B cell (primary cell): ENCODE measurements at regions not wholly inside any gene's neighbourhood (a gene's known extent, or its start where the extent isn't known, plus 50 kb on each side); places are given as distances from the start of the nearest gene placed in this dataset.
"Not testable (repeated sequence)": the region's sequence is repeated elsewhere in the genome, so short reads cannot be mapped to it uniquely, and the experiment has no call there.

Source experiments
- ATAC-seq: fragments of 200-7000 bp; cut with Tn5 transposase; one replicate; pipeline ENCODE4 v1.10.0; 2021; ENCODE audit warnings: low read depth, mild to moderate bottlenecking, moderate number of reproducible peaks, moderate library complexity
- CTCF ChIA-PET: fragments of 350-600 bp; sonication (Branson Sonifier 250); formaldehyde crosslinking; loops from one replicate; lab custom pipeline; 2021; ENCODE audit warnings: antibody characterized with exemption, inconsistent platforms; lab: Charles Lee
- POLR2A ChIA-PET: fragments of 350-600 bp; sonication (Branson Sonifier 250); formaldehyde crosslinking; loops from one replicate; lab custom pipeline; 2021; ENCODE audit warnings: antibody characterized with exemption; lab: Charles Lee
- DNase-seq: peaks from one replicate; pipeline ENCODE4 v3.0.0; 2013
- H2AFZ ChIP-seq: 2 replicates; pipeline ENCODE4 v1.6.1; 2012; ENCODE audit warnings: mild to moderate bottlenecking, low read depth, low read length; ENCODE audit not compliant: insufficient read depth, poor library complexity, severe bottlenecking
- H3K27ac ChIP-seq, 2 donors: 1 replicate in 1 of 2; 2 replicates in 1 of 2; pipeline ENCODE4 v1.5.1; 2012 to 2013; ENCODE audit warnings: low read length in 2 of 2, mild to moderate bottlenecking in 2 of 2, moderate library complexity in 1 of 2
- H3K27me3 ChIP-seq, 4 experiments: fragments of 200-600 bp in 1 of 4; sonication (generic) in 1 of 4; replicated peaks in 1 of 4; 1 replicate in 2 of 4; 2 replicates in 2 of 4; pipeline versions ENCODE4 v1.6.1 to v1.7.0; 2013 to 2016; ENCODE audit warnings: low read length in 3 of 4, mild to moderate bottlenecking in 2 of 4, mixed read lengths in 1 of 4, moderate library complexity in 1 of 4; ENCODE audit not compliant: insufficient read depth in 4 of 4, control insufficient read depth in 3 of 4; ENCODE audit errors: control extremely low read depth in 1 of 4
- H3K36me3 ChIP-seq, 2 experiments: replicated peaks in 1 of 2; 1 replicate in 1 of 2; 2 replicates in 1 of 2; pipeline versions ENCODE4 v1.6.1 to v1.7.1; 2013; ENCODE audit warnings: low read length in 1 of 2; ENCODE audit not compliant: insufficient read depth in 2 of 2, control insufficient read depth in 1 of 2; ENCODE audit errors: control extremely low read depth in 1 of 2, extremely low read depth in 1 of 2
- H3K4me1 ChIP-seq, 2 donors: fragments of 200-600 bp in 1 of 2; sonication (generic) in 1 of 2; 1 replicate in 1 of 2; 2 replicates in 1 of 2; pipeline versions ENCODE4 v1.5.1 to v1.6.1; 2013 to 2017; ENCODE audit warnings: low read length in 2 of 2; ENCODE audit not compliant: control insufficient read depth in 2 of 2, insufficient read depth in 2 of 2
- H3K4me2 ChIP-seq: replicated peaks from 2 replicates; pipeline ENCODE3; 2012; ENCODE audit warnings: mild to moderate bottlenecking, low read depth, low read length; ENCODE audit not compliant: poor library complexity, severe bottlenecking
- H3K4me3 ChIP-seq, 5 experiments: fragments of 200-600 bp in 1 of 5; sonication (generic) in 1 of 5; 1 replicate in 3 of 5; 2 replicates in 2 of 5; pipeline versions ENCODE4 v1.5.1 to v1.7.0; 2011 to 2016; ENCODE audit warnings: low read length in 4 of 5, mild to moderate bottlenecking in 4 of 5, low read depth in 2 of 5, control low read depth in 1 of 5, moderate library complexity in 1 of 5; ENCODE audit not compliant: insufficient read depth in 1 of 5; ENCODE audit errors: control extremely low read depth in 1 of 5, extremely low read depth in 1 of 5
- H3K79me2 ChIP-seq: fragments of 200-600 bp; sonication (generic); one replicate; pipeline ENCODE4 v1.6.0; 2016; ENCODE audit warnings: low read length; ENCODE audit not compliant: control insufficient read depth, insufficient read depth
- H3K9ac ChIP-seq: fragments of 200-600 bp; sonication (generic); 2 replicates; pipeline ENCODE4 v1.6.1; 2017; ENCODE audit warnings: mild to moderate bottlenecking, low read length, moderate library complexity
- H3K9me3 ChIP-seq, 3 donors: one replicate each; pipeline versions ENCODE4 v1.6.1 to v1.7.1; 2013; ENCODE audit warnings: low read length in 2 of 3; ENCODE audit not compliant: control insufficient read depth in 2 of 3, insufficient read depth in 1 of 3; ENCODE audit errors: control extremely low read depth in 1 of 3
- H4K20me1 ChIP-seq: 2 replicates; pipeline ENCODE4 v1.6.0; 2012; ENCODE audit warnings: mild to moderate bottlenecking, low read length; ENCODE audit not compliant: insufficient read depth, control insufficient read depth, poor library complexity, severe bottlenecking
- H3K27ac Mint-ChIP-seq: one replicate; pipeline ENCODE4 v1.8.0; 2021; ENCODE audit warnings: mixed read lengths
- H3K27me3 Mint-ChIP-seq: one replicate; pipeline ENCODE4 v1.8.0; 2021; ENCODE audit warnings: mixed read lengths
- H3K4me1 Mint-ChIP-seq: one replicate; pipeline ENCODE4 v1.8.0; 2021; ENCODE audit warnings: mixed read lengths
- H3K4me3 Mint-ChIP-seq: one replicate; pipeline ENCODE4 v1.8.0; 2021; ENCODE audit warnings: mixed read lengths
- H3K9me3 Mint-ChIP-seq: one replicate; pipeline ENCODE4 v1.8.0; 2022; ENCODE audit warnings: mixed read lengths; ENCODE audit not compliant: insufficient read depth
- EZH2 ChIP-seq: IDR thresholded peaks from 2 replicates; pipeline ENCODE4 v1.6.1; 2012; ENCODE audit warnings: borderline replicate concordance, low read depth, mild to moderate bottlenecking, moderate library complexity, low read length; ENCODE audit not compliant: insufficient read depth, poor library complexity, severe bottlenecking
- WGBS: methylation state at CpG from one replicate; pipeline ENCODE4 v1.1.5; 2013; ENCODE audit warnings: missing lambda C conversion rate; ENCODE audit not compliant: insufficient coverage; 5-methylcytosine and 5-hydroxymethylcytosine counted together
- intact Hi-C: fragments of 100-400 bp; cut with micrococcal nuclease; formaldehyde crosslinking; loops from one replicate; pipeline ENCODE4 v1.10.0; 2022
- TF ChIP-seq, protein P1 (sequence below): fragments of 200-600 bp; IDR thresholded peaks from one replicate; pipeline ENCODE4 v1.8.0; 2022; ENCODE audit warnings: antibody characterized with exemption, mild to moderate bottlenecking

DNA sequence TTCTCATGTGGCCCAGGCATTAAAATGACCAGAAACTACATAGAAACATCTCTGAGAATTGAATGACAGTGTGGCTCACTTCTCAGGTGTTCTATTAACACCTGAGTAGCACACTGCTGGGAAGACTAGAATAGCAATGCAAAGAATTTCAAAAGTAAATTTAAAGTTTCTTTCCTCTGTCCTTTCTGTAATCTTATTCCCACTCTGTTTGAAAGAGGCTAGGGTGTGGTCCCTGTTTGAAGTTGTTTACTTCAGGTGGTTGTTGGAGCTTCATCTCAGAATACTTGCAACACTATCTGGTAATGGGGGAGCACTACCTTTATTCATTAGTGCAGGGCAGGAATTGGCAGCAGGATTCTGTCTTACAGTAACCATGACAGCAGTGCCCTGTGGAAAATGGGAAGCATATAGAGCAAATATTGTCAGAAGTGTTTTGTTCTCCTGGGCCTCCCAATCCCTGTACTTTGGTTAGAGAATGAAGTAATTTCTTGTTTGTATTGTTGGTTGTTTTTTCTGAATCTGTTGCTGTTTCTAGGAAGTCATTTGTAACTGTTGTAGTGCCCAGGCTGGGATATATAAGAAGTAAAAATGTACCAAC is 1210.2 kb upstream of the ATXN8OS start:
- Histone ChIP-seq H3K27me3 (no peaks in the 10 kb centered on the region), H3K9ac (no peak overlapping the region), H3K79me2 (no peaks in the 10 kb centered on the region), H3K27ac (no peak overlapping the region), H3K36me3 (no peaks in the 10 kb centered on the region), H2AFZ (no peak overlapping the region), H3K9me3 (no peaks in the 10 kb centered on the region), H3K4me1 (no peaks in the 10 kb centered on the region), H3K4me2 (no peak overlapping the region), H4K20me1 (no peaks in the 10 kb centered on the region), H3K4me3 (no peak overlapping the region)
- ATAC-seq (no peak), DNase-seq (no peak)
- no peak overlapping the region for H3K4me3 Mint-ChIP-seq
- intact Hi-C loops = no loop called here
- POLR2A ChIA-PET = no interaction called here
- H3K4me1 Mint-ChIP-seq = no peaks in the 10 kb centered on the region
- peaks cover 3% of the 10 kb centered on the region for H3K9me3 Mint-ChIP-seq
- H3K27ac Mint-ChIP-seq = no peak overlapping the region
- TF ChIP-seq EZH2 = no peak
- TF ChIP-seq, protein P1, sequence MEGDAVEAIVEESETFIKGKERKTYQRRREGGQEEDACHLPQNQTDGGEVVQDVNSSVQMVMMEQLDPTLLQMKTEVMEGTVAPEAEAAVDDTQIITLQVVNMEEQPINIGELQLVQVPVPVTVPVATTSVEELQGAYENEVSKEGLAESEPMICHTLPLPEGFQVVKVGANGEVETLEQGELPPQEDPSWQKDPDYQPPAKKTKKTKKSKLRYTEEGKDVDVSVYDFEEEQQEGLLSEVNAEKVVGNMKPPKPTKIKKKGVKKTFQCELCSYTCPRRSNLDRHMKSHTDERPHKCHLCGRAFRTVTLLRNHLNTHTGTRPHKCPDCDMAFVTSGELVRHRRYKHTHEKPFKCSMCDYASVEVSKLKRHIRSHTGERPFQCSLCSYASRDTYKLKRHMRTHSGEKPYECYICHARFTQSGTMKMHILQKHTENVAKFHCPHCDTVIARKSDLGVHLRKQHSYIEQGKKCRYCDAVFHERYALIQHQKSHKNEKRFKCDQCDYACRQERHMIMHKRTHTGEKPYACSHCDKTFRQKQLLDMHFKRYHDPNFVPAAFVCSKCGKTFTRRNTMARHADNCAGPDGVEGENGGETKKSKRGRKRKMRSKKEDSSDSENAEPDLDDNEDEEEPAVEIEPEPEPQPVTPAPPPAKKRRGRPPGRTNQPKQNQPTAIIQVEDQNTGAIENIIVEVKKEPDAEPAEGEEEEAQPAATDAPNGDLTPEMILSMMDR = no peak
- CTCF ChIA-PET = no interaction called here
- no peaks in the 10 kb centered on the region for H3K27me3 Mint-ChIP-seq

DNA sequence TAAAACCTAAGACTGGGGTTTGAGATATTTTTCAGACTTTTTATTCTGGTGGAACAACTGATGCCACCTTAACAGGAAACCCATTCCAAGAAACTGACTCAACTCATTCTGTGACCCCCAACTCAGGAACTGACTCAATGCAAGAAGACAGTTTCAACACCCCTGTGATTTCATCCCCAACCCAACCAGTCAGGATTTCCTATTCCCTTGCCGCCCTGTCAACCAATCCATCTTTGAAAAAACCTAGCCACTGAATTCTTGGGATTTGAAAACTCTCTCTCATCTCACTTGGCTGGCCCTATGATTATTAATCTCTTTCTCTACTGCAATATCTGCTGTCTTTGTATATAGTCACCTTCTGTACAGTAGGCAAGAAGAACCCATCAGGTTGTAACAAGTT is 1211.9 kb upstream of the ATXN8OS start:
- H3K4me3 Mint-ChIP-seq = no peak overlapping the region
- WGBS = 100% methylated on average over 1 of the region's 1 CpG
- no peak for TF ChIP-seq EZH2
- TF ChIP-seq, protein P1 = no peak
- Histone ChIP-seq H3K4me3 (no peak overlapping the region), H3K4me1 (no peaks in the 10 kb centered on the region), H3K9ac (no peak overlapping the region), H3K36me3 (no peaks in the 10 kb centered on the region), H3K4me2 (no peak overlapping the region), H3K27me3 (no peaks in the 10 kb centered on the region), H4K20me1 (no peaks in the 10 kb centered on the region), H3K9me3 (no peaks in the 10 kb centered on the region), H2AFZ (no peak overlapping the region), H3K79me2 (no peaks in the 10 kb centered on the region), H3K27ac (no peak overlapping the region)
- no peaks in the 10 kb centered on the region for H3K27me3 Mint-ChIP-seq
- DNase-seq (no peak), ATAC-seq (no peak)
- intact Hi-C loops = no loop called here
- ChIA-PET CTCF (no interaction called here), POLR2A (no interaction called here)
- peaks cover 3% of the 10 kb centered on the region for H3K9me3 Mint-ChIP-seq
- H3K27ac Mint-ChIP-seq = no peak overlapping the region
- H3K4me1 Mint-ChIP-seq = no peaks in the 10 kb centered on the region

DNA sequence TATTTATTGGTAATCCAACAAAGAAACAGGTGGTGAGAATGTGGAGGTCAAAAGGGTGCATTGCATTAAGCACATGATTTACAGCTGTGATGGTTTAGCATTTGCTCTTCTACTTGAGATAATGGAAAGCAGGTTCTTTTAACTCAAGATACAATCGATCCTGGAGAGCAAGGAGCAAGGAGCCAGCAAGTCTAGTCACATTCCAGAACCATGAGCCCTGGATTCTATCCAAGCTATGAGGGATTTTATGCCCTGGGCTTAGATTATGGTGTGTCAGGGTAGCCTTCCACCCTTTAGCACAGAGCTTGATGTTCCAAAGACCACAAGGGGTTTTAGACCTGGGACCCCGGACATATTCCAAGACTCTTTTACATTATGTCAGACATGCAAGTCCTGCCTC is 1213.9 kb upstream of the ATXN8OS start:
- H3K9me3 Mint-ChIP-seq, CTCF ChIA-PET, H2AFZ ChIP-seq, H3K4me3 ChIP-seq, intact Hi-C loops, H3K79me2 ChIP-seq, H3K4me3 Mint-ChIP-seq, H3K27me3 ChIP-seq, DNase-seq, H3K36me3 ChIP-seq, H3K4me2 ChIP-seq, H3K9me3 ChIP-seq, H3K9ac ChIP-seq, H3K4me1 Mint-ChIP-seq, H4K20me1 ChIP-seq, ATAC-seq, H3K4me1 ChIP-seq, POLR2A ChIA-PET, H3K27ac ChIP-seq, H3K27ac Mint-ChIP-seq, H3K27me3 Mint-ChIP-seq: not testable (repeated sequence)
- WGBS = no CpG with 5 or more reads among the region's 2 CpGs
